Sciatic nerve (tissue), 2 donors: ENCODE measurements at regions not wholly inside any gene's neighbourhood (a gene's known extent, or its start where the extent isn't known, plus 50 kb on each side); places are given as distances from the start of the nearest gene placed in this dataset.

Experiments used
- ATAC-seq: fragments of 200-7000 bp; cut with Tn5 transposase; one replicate; pipeline ENCODE4 v1.9.1; 2020; ENCODE audit warnings: mild to moderate bottlenecking, moderate library complexity
- DNase-seq: peaks from one replicate; pipeline ENCODE4 v3.0.0-alpha.2; 2020; ENCODE audit warnings: low spot score
- intact Hi-C: fragments of 100-400 bp; cut with DNase I; formaldehyde crosslinking; loops from one replicate; pipeline ENCODE4 v1.14.2; 2022
- donor health status: DM: no; HTN: no; CAD: no.
- donor health status: DM: no; HTN: no; CAD: no.

DNA sequence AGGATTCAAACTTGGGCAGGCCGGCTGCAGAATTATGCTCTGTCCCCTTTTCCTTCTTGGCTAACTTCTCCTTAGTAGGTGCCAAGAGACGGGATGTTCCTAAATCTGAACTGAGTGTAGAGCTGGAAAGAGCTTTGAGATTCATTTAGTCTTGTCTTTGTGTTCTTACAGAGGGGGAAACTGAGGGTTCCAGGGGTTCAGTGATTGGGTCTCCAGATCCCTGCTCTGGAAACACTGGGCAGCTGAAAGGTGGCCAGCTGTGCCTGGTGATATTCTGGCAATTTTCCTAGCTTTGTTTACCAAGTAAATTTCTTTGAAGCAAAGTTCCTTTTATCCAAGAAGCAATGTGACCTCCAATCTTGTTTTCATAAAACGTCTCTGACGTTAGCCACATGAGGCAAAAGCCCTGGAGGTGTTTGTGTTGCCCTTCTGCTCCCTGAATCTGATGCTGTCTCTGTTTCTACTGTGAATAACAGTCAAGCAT is 288.7 kb downstream of the ZSWIM6 start:
- ATAC-seq, result peak; percentile 76
- intact Hi-C loops, result no loop called here

DNA sequence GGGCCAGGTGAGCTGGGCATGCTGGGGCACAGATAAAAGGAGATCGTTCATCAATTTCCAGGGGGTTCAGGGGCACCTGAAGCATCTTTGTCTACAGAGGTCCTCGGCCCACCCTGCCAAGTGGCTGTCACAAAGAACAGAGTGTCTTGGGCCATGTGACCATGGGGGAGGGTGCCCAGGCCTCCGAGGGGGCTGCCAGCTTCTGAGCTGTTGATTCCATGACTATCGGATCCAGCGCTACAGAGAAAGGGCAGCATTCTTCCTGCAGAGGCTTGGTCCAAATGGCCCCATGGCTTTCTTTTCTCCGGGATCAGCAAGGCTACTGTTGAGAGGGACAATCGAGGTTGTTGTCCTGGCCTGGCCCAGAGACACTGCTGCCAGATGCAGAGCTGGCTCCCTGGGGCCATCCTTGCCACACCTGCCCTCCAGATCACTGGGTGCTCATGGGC is 289.2 kb downstream of the ZSWIM6 start:
- ATAC-seq, result peak; percentile 19
- intact Hi-C loops, result no loop called here
- DNase-seq, result no peak

More for the DNA sequence above, 288.7 kb downstream of the ZSWIM6 start:
- no peak for DNase-seq

DNA sequence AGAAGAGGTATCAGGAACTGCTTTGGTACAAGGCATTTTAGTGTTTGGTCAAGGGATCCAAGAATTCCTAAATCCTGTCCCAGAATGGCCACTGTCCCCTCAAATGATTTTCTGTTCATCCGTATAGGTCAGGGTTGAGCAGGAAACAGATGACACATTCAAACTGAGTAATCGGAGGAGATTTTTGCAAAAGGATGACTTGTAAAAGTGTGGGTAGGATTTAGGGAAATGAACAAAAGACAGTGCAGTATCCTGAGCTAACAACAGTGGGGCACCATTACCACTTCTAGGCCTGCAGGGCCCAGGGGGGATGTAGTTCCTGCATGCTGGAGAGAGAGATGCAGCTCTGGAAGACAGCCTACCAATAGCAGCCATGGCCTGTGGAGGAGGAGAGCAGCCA is 290.1 kb downstream of the ZSWIM6 start:
- ATAC-seq, result no peak
- intact Hi-C loops, result no loop called here
- no peak for DNase-seq

DNA sequence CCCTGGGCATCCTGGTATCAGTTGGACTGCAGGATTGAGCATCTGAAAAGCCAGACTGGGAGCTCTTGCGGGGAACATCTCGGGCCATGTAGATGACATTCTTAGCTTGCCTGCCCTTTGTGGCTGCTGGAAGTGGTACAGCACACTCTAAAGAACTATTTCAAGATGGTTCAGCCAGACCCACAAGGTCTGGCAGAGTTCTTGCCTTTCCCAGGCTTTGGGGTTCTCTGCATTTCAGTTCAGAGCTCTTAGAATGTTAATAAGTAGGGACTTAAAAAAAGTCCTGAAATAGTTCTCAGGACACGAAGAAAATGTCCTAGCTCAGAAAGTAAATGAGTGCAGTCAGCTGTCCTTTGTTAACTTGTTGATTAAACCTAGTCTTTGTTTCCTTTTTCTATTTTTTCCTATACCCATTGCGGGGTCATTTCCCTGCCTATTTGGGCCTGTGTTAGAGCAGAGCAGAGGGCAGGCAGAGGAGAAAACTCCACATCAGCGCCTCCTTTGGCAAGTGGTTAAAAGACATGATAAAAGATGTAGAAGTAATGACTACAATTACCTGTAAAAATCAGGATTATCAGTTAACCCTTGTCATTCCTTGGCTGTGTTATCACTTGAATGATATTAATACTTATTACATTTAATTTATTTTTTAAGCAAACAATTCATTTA is 291.5 kb downstream of the ZSWIM6 start:
- ATAC-seq (no peak), DNase-seq (no peak)
- intact Hi-C loops, result no loop called here

DNA sequence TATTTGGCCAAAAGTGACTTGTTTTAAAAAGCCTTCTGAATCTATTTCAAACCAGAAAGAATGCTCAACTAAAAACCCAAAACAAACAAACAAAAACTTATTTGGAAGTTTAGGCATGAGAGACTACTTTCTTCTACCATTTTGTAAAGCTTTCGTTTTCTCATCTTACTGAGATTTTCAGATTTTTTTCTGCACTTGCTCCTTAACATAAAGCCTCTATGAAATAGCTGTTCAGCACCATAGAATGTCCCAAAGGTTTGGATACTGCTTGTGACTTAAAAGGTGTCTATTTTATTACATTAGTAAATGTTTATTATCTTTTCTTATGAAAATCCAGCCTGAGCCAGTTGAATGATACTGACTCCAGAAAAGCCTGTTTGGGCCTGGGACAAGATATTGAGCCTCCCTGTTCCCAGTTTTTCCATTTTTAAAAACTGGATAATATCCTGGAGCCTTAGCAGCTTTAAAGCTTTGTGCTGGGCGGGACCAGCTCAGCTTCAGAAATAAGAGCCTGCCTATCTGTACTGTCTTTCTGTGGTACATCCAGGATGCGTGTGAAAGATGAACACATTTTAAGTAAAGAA is 292.6 kb downstream of the ZSWIM6 start:
- DNase-seq (no peak), ATAC-seq (no peak)
- intact Hi-C loops, result no loop called here

DNA sequence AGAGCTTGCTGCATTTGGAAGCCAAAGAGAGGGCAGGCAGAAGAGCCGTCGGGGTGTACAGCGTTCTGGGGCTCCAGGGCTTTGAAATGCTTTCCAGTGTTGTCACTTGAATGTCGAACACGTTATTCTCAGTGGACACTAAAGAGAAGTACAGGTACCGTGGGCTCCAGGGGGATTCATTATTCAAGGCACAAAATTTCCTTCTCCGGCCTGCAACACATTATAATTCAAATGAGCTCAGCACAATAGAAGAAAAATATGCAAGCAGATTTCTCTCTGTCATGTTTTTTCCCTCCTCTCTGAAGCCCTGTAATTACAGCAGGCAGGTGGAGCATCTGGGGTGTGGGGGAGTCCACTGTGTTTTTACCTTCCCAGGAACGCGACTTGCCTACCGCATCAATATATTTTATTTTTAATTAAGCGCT is 293.1 kb downstream of the ZSWIM6 start:
- intact Hi-C loops, result no loop called here
- no peak for ATAC-seq
- DNase-seq, result no peak

DNA sequence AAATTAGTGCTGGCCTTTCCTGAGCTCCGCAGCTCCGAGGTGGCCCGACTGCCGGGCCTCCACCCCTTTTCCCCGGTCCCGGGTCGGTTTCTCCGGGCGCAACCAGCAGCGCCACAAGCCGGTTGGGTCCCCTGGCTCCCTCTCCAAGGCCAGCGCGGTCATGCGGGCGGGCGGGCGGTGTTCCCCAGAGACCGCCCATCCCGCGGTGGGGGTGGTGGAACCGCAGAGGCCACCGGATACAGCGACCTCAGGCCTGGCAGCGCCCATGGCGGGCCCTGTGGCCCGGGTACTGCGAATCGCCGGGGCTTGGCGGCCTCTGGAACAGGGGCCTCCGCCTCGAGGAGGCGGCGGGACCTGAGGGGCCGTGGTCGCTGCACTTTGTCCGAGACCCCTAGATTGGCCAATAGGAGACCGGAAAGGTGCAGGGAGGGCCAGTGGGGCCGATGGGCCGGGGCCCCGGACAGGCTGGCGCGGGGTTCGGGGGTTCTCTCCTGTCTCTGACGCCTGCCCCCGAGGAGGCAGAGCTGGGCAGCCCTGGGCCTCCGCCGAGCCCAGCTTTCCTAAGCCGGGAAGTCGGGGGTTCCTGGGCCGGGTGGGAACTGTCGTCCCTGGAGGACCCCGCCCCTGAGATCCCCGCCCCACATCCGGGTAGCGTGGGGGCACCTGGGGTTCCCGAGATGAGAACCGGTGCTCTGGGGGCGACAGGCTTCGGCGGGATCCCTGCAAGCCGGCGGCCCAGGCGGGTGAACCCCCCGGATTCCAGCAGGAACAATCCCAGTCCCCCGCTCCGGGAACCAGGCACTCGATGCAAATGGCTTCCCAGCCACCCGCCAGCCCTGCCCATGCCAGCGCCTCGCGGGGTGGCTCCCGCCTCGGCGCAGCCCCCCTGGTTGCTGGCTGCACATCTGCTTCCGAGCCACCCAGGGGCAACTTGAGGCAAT is 293.9 kb downstream of the ZSWIM6 start:
- DNase-seq (peak; percentile 85), ATAC-seq (peak; percentile 91)
- intact Hi-C loops, result no loop called here

DNA sequence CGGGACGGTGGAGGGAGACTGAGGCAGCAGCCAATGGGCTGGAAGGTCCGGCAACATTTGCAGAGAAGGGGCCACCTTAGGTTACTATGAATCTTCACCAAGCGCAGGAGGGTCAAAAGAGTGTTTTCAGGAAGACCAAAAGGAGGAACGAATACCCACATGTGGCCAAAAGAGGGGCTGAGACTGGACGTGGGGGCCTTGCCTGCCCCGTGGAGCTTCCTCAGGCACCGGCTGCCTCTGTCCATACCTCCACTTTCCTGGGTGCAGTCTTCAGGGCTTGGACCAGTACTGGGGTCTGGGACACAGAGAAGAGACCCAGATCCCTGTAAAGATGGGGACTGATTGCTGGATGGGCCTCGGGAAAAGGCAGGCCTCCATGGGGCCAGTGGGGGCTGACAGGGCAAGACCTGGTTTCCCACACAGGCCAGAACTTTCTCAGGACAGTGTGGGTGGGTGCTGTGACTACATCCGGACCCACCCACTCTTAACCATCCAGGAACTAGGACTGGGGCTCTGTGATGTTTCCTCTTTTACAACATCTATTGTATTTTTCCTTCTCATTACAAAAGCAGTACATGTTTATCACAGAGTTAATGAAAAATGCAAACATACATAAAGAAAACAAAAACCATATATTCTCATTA is 294.7 kb downstream of the ZSWIM6 start:
- intact Hi-C loops, result no loop called here
- ATAC-seq (peak; percentile 27), DNase-seq (no peak)

DNA sequence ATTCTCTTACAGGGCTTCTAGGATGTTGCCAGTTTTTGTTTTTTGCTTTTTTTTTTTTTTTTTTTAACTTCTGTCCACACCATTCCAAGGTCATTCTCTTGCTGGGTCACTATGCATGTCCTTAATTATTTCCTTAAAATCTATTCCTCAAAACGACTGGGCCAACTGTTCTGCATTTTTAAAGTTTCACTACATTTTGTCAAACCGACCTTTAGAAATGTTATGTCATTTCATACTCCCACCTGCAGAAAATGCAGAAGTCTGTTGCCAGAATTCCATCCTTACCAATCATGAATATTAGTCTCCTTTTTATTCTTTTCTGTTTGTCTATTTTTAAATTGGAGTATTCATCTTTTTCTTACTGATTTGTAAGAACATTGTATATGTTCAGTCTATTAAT is 295.5 kb downstream of the ZSWIM6 start:
- DNase-seq, result no peak
- intact Hi-C loops, result no loop called here
- no peak for ATAC-seq

DNA sequence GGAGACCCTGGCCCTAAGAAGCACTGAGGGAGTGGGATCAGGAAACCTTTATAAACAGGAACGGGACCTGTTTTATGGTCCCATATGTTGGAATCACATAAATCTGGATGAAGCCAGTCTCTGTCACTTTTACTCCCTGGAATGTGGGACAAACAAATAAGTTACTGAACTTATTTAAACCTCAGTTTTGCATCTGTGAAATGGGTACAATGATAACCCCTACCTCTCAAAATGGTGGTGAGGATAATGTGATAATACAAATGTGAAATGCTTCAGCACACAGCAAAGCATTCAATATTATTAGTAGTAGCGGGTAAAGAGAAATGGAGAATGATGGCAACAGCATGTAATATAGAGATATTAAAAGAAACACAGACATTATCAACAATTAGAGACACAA is 298.9 kb downstream of the ZSWIM6 start:
- DNase-seq (no peak), ATAC-seq (no peak)
- intact Hi-C loops, result no loop called here

DNA sequence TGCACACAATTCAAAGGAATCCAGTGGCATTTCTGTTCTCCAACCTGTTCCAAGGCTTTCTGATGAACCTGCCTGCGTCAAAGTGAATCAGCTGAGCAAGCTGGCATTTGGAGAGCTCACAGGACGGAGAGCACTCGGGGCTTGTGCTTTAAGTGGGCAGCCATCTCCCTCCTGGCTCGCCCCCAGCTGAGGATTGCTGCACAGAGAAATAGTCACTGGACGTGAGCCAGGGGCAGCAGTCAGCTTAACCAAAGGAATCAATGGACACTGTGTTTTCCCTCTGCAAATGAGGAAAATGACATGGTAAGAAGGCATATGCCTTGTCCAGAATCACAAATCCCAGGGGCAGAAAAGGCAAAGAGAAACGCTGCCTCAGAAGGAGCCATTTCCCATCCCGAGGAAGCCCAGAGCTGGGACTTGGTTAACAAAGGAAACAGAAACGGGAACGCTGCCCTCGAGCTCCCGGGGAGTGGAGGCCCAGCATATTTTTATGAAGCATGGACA is 299.4 kb downstream of the ZSWIM6 start:
- ATAC-seq (peak; percentile 86), DNase-seq (peak; percentile 76)
- intact Hi-C loops, result no loop called here

DNA sequence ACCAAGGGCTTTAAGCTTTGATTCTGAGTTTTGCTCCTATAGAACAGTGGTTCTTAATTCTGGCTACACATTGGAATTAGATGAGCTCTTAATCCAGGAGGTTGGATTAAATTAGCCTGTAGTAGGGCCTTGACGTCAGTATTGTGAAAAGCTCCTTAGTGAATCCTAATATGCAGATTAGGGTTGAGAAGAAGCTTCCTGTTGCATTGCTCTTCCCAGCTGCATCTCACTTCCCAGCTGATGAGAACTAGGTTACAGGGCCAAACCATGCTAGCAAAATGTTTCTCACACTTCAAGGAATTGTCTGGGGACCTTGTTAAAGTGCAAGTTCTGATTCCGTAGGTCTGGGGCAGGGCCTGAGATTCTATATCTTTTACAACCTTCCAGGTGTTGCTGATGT is 300.0 kb downstream of the ZSWIM6 start:
- peak; percentile 74 for ATAC-seq

DNA sequence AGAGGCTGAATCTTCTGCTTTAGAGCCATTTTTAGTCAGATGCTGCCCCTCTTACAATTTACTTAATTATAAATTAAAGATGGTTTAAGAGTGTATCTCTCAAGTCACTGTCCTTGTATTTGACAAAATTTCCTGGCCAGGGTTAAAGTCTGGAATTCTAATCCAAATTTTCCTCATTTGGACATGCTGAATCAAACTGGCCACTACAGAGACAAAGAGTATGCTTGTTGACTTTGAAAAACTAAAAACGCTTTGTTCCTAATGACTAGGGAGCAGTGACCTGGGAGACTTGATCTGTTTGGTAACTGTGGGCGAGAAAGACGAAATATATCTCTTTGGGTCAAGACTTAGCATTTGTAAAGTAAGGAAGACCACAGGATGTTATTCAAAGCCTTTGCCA is 303.2 kb downstream of the ZSWIM6 start:
- no peak for ATAC-seq
- intact Hi-C loops, result no loop called here

More for the DNA sequence above, 300.0 kb downstream of the ZSWIM6 start:
- DNase-seq, result no peak
- intact Hi-C loops, result no loop called here

DNA sequence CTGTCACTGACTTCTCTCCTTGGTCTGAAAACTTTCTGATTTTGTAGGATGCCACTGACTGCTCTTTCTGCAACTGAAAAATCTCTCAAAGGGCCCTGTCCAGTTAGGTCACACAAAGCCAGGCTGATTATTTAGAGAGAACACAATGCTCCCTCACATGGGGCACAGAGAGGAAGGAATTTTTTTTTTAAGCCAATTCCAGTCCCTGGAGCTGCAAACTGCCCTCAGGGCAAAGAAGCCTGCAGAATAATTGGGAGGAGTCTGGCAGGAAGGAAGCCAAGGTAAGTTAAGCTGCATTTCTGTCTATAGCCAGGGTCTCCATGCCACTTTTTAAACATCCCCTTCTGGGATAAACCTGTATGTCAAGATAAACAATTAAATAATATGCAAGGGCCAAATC is 305.5 kb downstream of the ZSWIM6 start:
- ATAC-seq, result peak; percentile 18
- intact Hi-C loops, result no loop called here

More for the DNA sequence above, 303.2 kb downstream of the ZSWIM6 start:
- no peak for DNase-seq

DNA sequence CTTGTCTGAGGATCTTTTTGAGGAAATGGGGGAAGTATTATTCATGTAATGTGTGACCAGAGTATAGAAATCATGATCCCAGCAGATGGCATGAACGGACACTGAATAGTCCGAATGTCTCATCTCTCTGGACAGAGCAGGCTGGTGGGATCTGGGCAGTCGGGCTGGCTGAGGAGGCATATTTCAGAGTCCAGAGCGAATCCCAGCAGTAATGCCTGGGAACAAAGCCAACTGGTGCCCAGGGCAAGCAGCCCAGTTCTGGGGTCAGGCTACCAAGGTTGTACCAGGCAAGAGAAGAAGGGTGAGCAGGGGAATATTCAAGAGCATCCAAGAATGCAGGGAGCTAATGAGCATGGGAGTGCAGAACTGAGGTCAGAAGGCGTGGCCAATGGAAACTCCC is 306.4 kb downstream of the ZSWIM6 start:
- no peak for DNase-seq

More for the DNA sequence above, 305.5 kb downstream of the ZSWIM6 start:
- DNase-seq, result no peak

DNA sequence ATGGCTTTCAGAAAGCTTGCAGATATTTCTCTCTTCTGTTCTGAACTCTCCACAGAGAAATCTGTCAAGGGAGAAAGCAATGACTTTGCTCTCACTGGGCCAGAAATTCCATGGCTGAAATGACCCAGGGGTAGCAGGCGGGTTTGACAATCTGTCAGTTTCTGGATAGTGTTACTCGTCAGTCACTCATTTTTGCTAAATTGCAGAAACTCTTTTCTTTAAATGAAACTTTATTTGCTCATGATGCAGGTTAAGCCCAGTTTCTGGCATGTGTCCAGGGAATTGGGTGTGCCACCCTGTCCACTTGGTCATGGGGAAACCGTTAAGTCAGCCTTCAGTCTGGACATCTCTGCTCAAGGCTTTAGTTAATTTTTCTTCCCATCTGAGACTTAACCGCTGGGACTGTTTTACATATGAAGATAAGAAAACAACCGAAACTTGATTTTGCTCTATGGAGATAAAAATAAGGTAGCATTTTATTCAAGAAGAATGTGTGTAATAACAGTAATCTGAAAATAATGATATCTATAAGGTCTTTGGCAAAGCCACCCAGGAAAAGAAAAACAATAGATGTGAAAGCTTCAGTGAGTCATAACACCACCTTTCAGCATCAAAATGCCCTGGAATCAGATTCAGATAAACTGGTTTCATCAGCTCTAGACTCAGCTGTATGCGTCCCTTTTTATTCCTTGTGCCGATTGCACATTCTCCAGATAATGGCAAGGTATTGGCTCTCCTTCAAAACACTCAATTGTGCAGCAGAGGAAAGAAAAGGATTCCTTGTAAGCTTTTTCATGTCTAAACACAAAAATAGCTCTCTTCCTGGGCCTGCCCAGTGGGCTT is 308.3 kb downstream of the ZSWIM6 start:
- DNase-seq, result no peak
- intact Hi-C loops, result no loop called here

More for the DNA sequence above, 306.4 kb downstream of the ZSWIM6 start:
- ATAC-seq, result peak; percentile 38
- intact Hi-C loops, result no loop called here

DNA sequence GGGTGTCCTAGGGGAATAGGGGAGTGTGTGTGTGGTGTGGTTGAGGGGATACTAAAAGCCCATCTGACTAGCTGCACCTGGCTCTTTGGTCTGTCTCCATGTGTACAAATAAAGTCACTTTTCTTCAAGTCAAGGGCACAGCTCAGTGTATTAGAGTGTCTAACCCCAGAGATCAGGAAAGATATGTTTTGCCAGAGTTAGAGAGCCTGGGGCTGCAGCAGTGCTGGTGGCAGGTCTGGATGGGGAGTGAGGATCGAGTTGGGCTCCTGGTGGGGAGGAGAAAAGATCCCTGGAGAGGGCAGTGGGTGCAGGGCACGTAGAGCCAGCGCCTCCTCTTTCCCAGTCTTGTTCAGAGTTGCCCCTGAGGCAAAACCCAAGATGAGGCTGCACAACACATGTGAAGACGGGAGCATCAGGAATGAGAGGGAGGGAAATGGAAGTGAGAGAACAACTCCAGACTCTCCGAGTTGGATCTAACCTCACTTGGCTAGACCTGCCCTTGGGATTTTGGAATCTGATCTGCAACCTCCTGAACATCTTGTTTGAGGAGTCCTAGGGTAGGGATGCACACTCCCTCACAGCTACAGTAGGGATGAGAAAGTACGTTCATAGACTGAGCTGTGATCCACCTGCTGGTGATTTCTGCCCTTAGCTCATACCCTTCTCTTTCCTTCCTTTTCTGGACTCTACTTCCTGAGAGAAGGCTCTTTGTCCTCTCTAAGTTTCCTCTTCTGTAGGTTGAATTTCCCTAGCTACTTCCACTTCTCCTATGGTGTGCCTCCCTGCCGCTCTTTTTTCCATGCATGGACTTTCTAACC is 309.9 kb downstream of the ZSWIM6 start:
- DNase-seq (no peak), ATAC-seq (peak; percentile 74)
- intact Hi-C loops, result no loop called here

More for the DNA sequence above, 308.3 kb downstream of the ZSWIM6 start:
- no peak for ATAC-seq
